HG02981 (cell line): ENCODE measurements at regions not wholly inside any gene's neighbourhood (a gene's known extent, or its start where the extent isn't known, plus 50 kb on each side); places are given as distances from the start of the nearest gene placed in this dataset.
A peak's percentile ranks its signal among the peaks of the same experiment; 100 is the strongest.
"Not testable (repeated sequence)": the region's sequence is repeated elsewhere in the genome, so short reads cannot be mapped to it uniquely, and the experiment has no call there.

Source experiments
- ATAC-seq: cut with Tn5 transposase; IDR thresholded peaks from one replicate; pipeline ENCODE4 v1.9.1; 2021; ENCODE audit warnings: mild to moderate bottlenecking, moderate library complexity; ENCODE audit not compliant: unreplicated experiment

- no peak for ATAC-seq
These were observed 74.6 kb downstream of the TRIM42 start for GRCh38 chr3:140752499-140752898.

GRCh38 chr3:140753865-140754754 lies 76.2 kb downstream of the TRIM42 start:
- peak; percentile 54 for ATAC-seq

DNA sequence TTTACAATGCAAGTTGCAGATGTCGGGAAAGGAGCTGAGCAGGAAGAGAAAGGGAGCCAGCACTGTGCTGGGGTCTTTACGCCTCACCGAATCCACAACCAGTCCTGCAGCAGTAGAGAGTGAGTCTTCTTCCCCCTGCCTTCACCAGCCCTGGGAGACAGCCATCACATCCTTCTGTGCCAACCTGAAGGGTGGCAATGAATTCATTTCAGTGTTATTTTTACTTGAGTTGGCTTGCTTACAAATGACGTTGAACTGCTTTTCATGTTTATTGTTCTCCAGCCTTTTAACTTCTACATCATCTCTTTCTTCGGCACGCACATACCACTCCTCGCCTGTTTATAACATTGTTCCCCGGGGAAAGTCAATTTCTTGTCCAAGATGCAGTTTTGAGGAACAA lies 77.1 kb downstream of the TRIM42 start:
- no peak for ATAC-seq

- ATAC-seq = peak; percentile 61
These were observed 78.6 kb downstream of the TRIM42 start for GRCh38 chr3:140756240-140757016.

- no peak for ATAC-seq
These were observed 81.1 kb downstream of the TRIM42 start for GRCh38 chr3:140758791-140759444.

DNA sequence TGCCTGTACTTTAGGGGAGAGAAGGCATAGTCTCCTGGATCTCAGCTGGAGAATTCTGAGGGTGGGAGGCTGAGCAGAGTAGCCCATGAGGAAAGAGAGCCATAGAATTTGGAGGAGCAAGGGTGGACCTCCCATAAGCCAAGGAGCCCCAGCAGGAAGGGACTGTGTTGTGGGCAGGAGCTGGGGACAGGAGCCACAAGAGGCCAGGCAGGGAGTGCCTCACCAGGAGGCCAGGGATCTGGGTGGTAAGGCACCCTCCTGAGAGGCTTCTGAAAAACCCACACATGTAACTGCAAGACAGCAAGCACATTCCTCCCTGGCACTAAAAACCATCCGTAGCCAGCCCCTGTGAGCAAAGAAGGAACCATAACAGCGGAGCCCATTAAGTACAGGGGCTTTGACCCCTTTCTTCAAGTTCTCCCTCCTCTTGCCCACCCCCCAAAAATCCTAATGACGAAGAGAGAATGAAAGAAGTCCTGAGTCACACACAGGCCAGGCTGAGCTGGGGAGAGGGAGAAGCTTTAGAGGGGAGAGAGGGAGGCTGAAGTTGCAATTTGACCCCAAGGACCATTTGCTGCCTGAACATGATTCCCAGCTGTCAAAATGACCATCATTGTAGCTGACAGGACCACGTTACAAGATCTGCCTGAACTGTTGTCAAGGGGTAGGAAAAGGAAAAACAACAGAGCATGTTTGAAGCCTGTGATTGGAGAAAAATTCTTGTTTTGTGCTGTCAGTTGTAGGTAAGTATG lies 82.6 kb downstream of the TRIM42 start:
- no peak for ATAC-seq

DNA sequence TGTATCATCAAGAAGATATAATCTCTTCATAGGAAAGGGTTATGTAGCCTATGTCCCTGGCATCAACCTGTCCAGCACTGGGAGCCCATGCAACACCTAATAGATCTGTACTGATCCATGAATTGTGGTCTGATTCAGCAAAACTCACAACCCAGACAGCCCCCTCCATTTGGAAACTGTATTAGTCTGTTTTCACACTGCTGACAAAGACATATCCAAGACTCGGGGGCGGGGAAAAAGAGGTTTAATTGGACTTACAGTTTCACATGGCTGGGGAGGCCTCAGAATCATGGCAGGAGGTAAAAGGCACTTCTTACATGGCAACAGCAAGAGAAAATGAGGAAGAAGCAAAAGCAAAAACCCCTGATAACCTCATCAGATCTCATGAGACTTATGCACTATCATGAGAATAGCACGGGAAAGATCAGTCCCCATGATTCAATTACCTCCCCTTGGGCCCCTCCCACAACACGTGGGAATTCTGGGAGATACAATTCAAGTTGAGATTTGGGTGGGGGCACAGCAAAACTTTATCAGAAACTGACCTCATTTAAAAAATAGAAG lies 83.3 kb downstream of the TRIM42 start:
- no peak for ATAC-seq

DNA sequence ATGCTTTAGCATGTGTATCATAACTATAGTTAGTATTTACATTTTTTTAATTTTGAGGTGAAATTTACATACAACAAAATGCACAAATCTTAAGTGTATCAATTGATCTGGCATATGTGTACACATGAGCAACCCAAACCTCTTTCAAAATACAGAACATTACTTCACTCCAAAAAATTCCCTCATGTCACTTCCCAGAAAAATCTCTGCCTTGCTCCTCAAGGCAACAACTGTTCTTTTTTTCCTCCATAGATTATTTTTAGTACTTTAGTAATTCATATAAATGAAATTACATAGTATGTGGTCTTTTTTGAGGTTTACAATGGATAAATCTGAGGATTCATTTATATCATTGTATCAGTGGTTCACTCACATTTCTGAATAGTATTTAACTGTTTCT lies 84.9 kb downstream of the TRIM42 start:
- ATAC-seq = no peak

- ATAC-seq = no peak
These were observed 85.7 kb downstream of the TRIM42 start for GRCh38 chr3:140763532-140763931.

- ATAC-seq = no peak
These were observed 87.4 kb downstream of the TRIM42 start for GRCh38 chr3:140765246-140765645.

DNA sequence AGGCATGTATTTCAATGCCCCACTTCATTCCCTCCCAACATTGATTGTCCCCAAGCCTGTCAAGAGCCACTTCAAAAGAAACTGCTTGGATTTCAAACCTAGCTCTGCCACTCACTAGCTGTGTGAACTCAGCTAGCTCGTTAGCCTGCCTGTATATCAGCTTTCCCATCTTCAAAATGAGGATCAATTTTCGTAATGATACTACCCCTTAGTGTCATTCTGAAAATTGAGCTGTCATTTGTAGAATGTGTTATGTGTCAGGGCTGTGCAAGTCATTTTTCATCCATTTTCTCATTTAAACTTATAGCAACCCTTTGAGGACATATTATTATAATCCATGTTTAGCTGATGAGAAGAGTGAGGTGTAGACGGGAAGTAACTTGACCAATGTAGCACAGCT lies 88.6 kb downstream of the TRIM42 start:
- no peak for ATAC-seq

DNA sequence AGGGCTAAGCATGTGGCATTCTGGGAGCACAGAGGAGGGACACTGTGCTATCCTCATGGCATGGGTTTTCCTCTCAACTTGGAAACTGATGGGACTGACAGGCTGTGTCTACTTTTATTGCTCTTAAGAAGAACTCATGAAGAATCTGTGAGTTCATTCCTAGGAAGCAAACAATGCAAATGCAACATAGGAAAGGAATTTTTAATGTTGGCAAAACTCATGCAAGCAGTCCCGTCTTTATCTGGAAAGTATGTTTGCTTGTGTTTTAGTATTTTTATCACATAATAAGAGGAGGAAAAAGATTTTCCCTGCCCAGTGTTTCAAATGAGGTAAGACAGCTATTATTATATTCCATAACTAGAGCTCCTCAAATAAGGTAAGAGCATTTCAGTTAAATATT lies 89.7 kb downstream of the TRIM42 start:
- no peak for ATAC-seq

- no peak for ATAC-seq
These were observed 91.1 kb downstream of the TRIM42 start for GRCh38 chr3:140768941-140769340.

DNA sequence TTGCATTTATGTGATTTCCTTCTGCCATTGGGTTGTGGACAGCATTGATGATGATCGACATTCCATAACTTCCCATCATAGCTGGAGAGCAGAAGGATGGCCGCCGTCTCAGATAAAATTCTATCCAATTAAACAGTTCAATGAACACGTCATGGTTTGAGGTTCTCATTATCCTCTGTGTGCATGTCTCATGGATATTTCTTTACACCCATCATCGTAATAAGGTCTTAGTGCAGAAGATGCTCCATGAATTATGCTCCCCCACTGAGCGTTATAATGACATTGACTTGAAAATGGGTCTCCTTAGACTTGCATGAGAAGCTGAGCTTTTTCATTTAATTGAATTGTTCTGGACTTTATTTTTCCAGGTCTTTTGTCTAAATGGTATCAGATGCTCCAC lies 92.1 kb downstream of the TRIM42 start:
- no peak for ATAC-seq

DNA sequence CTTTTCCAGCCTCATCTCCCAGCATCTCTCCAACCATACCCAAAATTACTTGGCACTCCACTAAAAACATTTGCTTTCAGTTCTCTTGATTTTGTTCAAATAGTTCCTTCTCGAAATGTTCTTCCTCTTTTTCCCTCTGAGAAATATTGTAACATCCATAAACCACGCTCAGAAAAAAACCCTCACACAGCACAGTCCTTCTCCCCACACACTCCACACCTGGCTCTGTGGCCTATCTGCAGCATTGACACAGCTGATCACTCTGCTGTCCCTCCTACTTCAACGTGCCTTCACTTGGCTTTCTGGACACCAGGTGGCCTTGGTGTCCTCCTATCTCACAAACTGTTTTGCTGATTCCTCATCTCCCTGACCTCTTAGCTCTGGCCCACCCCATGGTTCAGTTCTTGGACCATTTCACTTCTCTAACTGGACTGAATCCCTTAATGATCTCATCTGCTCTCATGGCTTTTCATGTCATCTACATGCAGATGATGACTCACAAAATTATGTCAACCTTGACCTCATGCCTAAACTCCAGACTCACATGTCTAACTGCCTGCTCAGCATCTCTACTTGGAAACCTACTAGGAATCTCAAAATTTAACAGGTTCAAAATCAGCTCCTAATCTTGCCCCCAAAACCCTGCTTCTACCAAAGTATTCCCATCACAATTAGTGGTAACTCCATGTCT lies 93.3 kb downstream of the TRIM42 start:
- no peak for ATAC-seq

- ATAC-seq = no peak
These were observed 99.9 kb downstream of the TRIM42 start for GRCh38 chr3:140777631-140778233.

- no peak for ATAC-seq
These were observed 113.5 kb downstream of the TRIM42 start for GRCh38 chr3:140791368-140791767.

GRCh38 chr3:140794507-140794906 lies 116.6 kb downstream of the TRIM42 start:
- ATAC-seq = no peak

DNA sequence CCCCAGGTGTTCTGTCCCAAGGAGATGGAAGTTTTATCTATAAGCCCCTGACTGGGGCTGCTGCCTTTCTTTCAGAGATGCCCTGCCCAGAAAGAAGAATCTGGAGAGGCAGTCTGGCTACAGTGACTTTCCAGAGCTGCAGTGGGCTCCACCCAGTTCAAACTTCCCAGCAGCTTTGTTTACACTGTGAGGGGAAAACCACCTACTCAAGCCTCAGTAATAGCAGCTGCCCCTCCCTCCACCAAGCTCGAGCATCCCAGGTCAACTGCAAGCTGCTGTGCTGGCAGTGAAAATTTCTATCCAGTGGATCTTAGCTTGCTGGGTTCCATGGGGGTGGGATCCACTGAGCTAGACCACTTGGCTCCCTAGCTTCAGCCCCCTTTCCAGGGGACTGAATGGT lies 125.0 kb downstream of the TRIM42 start:
- ATAC-seq = not testable (repeated sequence)

- ATAC-seq = no peak
These were observed 131.5 kb downstream of the TRIM42 start for GRCh38 chr3:140809316-140809715.
